Erythroblast (primary cell): ENCODE measurements at regions not wholly inside any gene's neighbourhood (a gene's known extent, or its start where the extent isn't known, plus 50 kb on each side); places are given as distances from the start of the nearest gene placed in this dataset.

ENCODE experiments used
- DNase-seq, 2 experiments: peaks; one replicate each; lab custom pipeline; 2025; lab: John Stamatoyannopoulos, UW
- GATA1 ChIP-seq: IDR thresholded peaks from 2 replicates; pipeline ENCODE4 v1.6.1; 2011; ENCODE audit warnings: low read depth, mild to moderate bottlenecking, control low read depth, low read length, moderate library complexity
- POLR2A ChIP-seq: IDR thresholded peaks from 2 replicates; pipeline ENCODE4 v1.6.1; 2011; ENCODE audit warnings: mild to moderate bottlenecking, low read length

GRCh38 chr6:44054721-44055559 lies 72.3 kb downstream of the MRPL14 start:
- DNase-seq, result no peak
- TF ChIP-seq GATA1 (no peak), POLR2A (no peak)

DNA sequence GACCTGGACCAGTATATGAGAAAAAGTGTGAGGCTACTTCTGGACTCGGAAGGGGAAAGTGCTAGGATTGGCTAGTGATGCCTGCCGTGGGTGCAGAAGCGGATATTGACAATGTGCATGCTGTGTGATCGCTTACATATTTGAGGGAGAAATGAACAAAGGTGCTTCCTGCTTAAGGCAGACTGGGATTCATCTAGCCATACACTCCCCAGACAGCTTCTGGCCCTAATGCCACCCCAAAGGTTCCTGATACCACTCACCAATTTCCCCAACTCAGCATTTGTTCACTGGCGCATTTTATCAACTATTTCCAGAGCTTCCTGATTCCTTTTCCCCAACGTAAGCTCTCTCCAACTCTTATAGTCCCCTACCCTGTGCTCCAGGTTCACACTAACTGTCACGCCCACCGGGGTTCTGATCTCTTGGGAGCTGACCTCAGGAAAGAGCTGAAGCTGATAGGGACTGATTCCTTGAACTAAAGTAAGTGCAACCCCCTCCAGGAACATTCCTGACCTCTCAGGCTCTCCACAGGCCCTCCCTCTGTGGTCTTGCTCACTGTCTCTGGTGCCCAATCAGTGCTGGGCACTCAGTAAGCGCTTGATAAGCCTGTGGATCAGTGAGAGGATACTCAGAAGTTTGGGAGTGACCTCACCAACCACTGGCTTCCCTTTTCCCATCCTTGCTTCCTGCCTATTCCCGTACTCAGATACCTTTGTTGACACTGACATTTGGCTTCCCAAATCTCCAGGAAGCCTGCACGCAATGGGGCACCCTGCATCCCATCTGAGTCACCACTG lies 73.3 kb downstream of the MRPL14 start:
- no peak for TF ChIP-seq GATA1
- no peak for TF ChIP-seq POLR2A
- no peak for DNase-seq

DNA sequence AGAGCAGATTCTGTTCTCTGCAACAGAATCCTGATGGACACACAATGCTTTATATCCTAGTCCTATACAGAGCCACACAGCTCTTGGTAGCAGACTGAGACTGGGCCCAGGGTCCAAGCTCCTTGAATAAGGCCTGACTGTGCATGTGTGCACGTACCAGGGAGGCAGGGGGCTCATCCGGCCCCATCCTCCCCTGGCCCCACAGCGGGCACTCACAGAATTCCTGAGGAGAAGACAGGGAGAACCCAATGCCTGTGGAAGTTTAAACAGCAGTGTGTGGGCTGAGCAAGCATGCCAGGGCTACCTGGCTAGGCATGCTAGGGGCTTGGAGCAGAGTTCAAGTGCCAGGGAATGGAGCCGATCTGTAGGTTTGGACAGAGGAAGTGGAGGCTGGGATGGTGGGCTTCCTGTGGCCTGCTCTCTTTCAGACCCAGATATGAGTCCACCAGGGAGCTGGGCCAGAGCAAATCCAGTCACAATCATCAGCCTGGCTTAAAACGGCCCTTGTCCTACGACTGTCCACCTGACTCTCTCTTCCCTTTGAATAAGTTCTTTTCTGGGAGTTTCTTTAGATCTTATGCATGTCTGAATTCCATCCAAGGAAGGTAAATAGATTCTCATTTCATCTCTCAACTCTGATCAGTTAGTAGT lies 74.0 kb downstream of the MRPL14 start:
- no peak for DNase-seq
- TF ChIP-seq GATA1, result no peak
- no peak for TF ChIP-seq POLR2A

GRCh38 chr6:44052419-44053023 lies 74.7 kb downstream of the MRPL14 start:
- no peak for TF ChIP-seq POLR2A
- no peak for TF ChIP-seq GATA1
- no peak for DNase-seq

DNA sequence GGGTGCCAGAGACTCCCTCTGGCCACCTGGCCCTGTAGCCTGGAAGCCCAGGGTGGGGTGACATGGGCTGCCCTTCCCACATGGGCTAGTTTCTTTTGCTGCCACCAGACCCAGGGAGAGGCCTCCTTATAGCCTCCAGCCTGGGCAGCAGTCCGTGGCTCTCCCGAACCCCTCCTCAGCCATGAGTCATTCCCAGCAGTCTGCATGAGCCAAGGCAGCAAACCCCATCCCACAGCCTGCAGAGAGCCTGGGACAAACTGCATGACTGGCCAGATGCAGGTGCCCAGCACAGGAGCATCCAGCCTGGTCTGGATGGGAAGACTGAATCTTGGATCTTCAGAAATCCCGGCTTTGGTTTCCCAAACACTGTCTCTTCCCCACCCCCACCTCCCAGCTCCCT lies 75.7 kb downstream of the MRPL14 start:
- no peak for TF ChIP-seq POLR2A
- TF ChIP-seq GATA1, result no peak
- DNase-seq, result no peak

- no peak for TF ChIP-seq GATA1
- DNase-seq, result no peak
These were observed 76.3 kb downstream of the MRPL14 start for GRCh38 chr6:44050872-44051505.

GRCh38 chr6:44049989-44050871 lies 77.0 kb downstream of the MRPL14 start:
- TF ChIP-seq GATA1, result no peak
- no peak for TF ChIP-seq POLR2A
- no peak for DNase-seq

DNA sequence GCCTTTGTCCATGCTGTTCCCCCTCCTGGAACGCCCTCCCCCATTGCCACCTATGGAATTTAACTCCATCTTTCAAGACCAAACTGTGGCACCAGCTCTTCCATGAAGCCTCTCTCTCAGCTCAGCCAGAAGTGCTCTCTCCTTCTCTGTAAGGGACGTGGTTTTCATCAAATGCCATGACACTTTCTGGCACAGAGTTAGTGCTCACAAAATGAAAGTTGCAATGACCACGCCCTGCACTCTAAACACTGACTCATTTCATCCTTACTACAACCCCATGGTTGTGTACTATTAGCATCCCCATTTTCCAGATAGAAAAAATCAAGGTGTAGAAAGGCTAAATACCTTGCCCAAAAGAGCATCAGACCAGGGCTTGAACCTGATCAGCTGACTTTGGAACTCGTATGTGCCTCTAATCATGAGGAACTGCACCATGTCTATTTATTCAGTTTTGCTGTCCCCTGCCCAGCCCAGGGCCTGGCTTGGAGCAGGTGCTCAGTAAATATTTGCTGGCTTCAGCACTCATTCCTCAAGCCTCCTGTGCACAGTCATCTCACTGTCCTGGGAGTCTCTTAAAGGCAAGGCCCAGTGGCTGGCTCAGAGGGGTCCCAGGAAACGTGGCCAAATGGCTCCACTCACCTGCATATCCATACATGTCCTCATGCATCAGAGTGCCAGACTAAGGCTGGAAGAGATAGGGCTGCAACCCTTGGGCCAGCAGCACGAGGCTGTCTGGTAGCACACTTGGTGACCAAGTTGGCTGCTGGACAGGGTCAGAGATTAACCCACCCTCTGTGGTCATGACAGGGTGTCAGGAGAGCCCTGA lies 77.9 kb downstream of the MRPL14 start:
- DNase-seq, result no peak
- TF ChIP-seq POLR2A (no peak), GATA1 (no peak)

- no peak for DNase-seq
- TF ChIP-seq GATA1 (no peak), POLR2A (no peak)
These were observed 79.0 kb downstream of the MRPL14 start for GRCh38 chr6:44048277-44048676.

GRCh38 chr6:44047801-44048200 lies 79.5 kb downstream of the MRPL14 start:
- DNase-seq, result no peak
- no peak for TF ChIP-seq GATA1
- no peak for TF ChIP-seq POLR2A

DNA sequence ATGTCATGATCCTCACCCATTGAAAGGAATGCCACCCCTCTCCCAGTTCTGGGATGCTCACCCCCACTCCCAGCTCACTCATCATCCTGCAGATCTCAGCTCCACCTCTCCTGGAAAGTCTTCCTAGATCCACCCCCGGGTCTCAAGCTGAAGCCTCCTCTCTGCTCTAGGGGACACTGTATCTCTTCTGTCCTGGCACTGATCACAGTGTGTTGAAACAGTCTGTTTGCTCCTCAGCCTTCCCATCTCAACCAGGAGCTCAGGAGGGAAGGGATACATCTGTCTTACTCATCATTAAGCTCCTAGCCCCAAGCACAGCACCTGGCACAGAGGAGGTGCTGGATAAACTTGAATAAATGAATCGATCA lies 80.1 kb downstream of the MRPL14 start:
- no peak for DNase-seq

More for the DNA sequence above, 80.1 kb downstream of the MRPL14 start:
- TF ChIP-seq GATA1, result no peak
- no peak for TF ChIP-seq POLR2A
